CD14-positive monocyte (primary cell): ENCODE measurements at regions not wholly inside any gene's neighbourhood (a gene's known extent, or its start where the extent isn't known, plus 50 kb on each side); places are given as distances from the start of the nearest gene placed in this dataset.

Experiments
- DNase-seq, 3 donors: peaks; one replicate each; pipeline ENCODE4 v3.0.0-alpha.2; 2011 to 2022
- H2AFZ ChIP-seq: 2 replicates; pipeline ENCODE4 v1.6.0; 2012; ENCODE audit warnings: mild to moderate bottlenecking, low read depth, low read length, inconsistent platforms; ENCODE audit not compliant: insufficient read depth, poor library complexity, severe bottlenecking
- H3K27ac ChIP-seq, 2 donors: 1 replicate in 1 of 2; 2 replicates in 1 of 2; pipeline ENCODE4 v1.5.1; 2012 to 2013; ENCODE audit warnings: low read length in 2 of 2, control low read depth in 1 of 2, inconsistent platforms in 1 of 2, low read depth in 1 of 2, mild to moderate bottlenecking in 1 of 2
- H3K27me3 ChIP-seq, 2 donors: one replicate each; pipeline versions ENCODE4 v1.6.0 to v1.6.1; 2011 to 2013; ENCODE audit warnings: low read length in 2 of 2; ENCODE audit not compliant: control insufficient read depth in 2 of 2, insufficient read depth in 2 of 2
- H3K36me3 ChIP-seq, 2 donors: replicated peaks in 1 of 2; 1 replicate in 1 of 2; 2 replicates in 1 of 2; pipeline versions ENCODE4 v1.5.1 to v1.6.1; 2012 to 2013; ENCODE audit warnings: low read length in 2 of 2, control low read depth in 1 of 2, inconsistent platforms in 1 of 2, mild to moderate bottlenecking in 1 of 2; ENCODE audit not compliant: insufficient read depth in 2 of 2, control insufficient read depth in 1 of 2
- H3K4me1 ChIP-seq, 2 donors: 1 replicate in 1 of 2; 2 replicates in 1 of 2; pipeline versions ENCODE4 v1.5.1 to v1.6.1; 2012 to 2013; ENCODE audit warnings: low read length in 2 of 2, control low read depth in 1 of 2, inconsistent platforms in 1 of 2, mild to moderate bottlenecking in 1 of 2, moderate library complexity in 1 of 2; ENCODE audit not compliant: insufficient read depth in 2 of 2, control insufficient read depth in 1 of 2
- H3K4me2 ChIP-seq: replicated peaks from 2 replicates; pipeline ENCODE3; 2012; ENCODE audit warnings: low read length, moderate library complexity, mild to moderate bottlenecking; ENCODE audit not compliant: poor library complexity, severe bottlenecking; ENCODE audit errors: extremely low read depth
- H3K4me3 ChIP-seq, 3 experiments: fragments of 200-600 bp in 1 of 3; sonication (generic) in 1 of 3; replicated peaks in 1 of 3; 1 replicate in 2 of 3; 2 replicates in 1 of 3; pipeline ENCODE4 v1.5.1; 2011 to 2013; ENCODE audit warnings: low read length in 3 of 3, mild to moderate bottlenecking in 3 of 3, control low read depth in 2 of 3, low read depth in 2 of 3, inconsistent platforms in 1 of 3, moderate library complexity in 1 of 3
- H3K79me2 ChIP-seq: 2 replicates; pipeline ENCODE4 v1.6.0; 2012; ENCODE audit warnings: mild to moderate bottlenecking, control low read depth, inconsistent platforms, low read length, moderate library complexity; ENCODE audit not compliant: insufficient read depth
- H3K9ac ChIP-seq: 2 replicates; pipeline ENCODE4 v1.6.0; 2017; ENCODE audit warnings: low read length, mild to moderate bottlenecking; ENCODE audit not compliant: insufficient read depth, poor library complexity, severe bottlenecking
- H3K9me3 ChIP-seq, 2 donors: replicated peaks in 1 of 2; 1 replicate in 1 of 2; 2 replicates in 1 of 2; pipeline versions ENCODE4 v1.5.1 to v1.6.1; 2012 to 2013; ENCODE audit warnings: low read length in 2 of 2, control low read depth in 1 of 2; ENCODE audit not compliant: control insufficient read depth in 1 of 2, insufficient read depth in 1 of 2
- H4K20me1 ChIP-seq: 2 replicates; pipeline ENCODE4 v1.6.0; 2012; ENCODE audit warnings: mild to moderate bottlenecking, low read length, control low read depth, moderate library complexity; ENCODE audit not compliant: insufficient read depth
- H3K27ac Mint-ChIP-seq, 7 donors: one replicate each; pipeline ENCODE4 v1.8.0; 2020; ENCODE audit warnings: mild to moderate bottlenecking in 7 of 7, mixed read lengths in 7 of 7, moderate library complexity in 6 of 7, inconsistent platforms in 2 of 7
- H3K27me3 Mint-ChIP-seq, 3 donors: one replicate each; pipeline ENCODE4 v1.8.0; 2021 to 2022; ENCODE audit warnings: low read depth in 3 of 3, mild to moderate bottlenecking in 3 of 3, mixed read lengths in 3 of 3, moderate library complexity in 3 of 3, inconsistent platforms in 1 of 3
- H3K36me3 Mint-ChIP-seq, 2 donors: one replicate each; pipeline ENCODE4 v1.8.0; 2020; ENCODE audit warnings: mixed read lengths in 2 of 2, inconsistent platforms in 1 of 2, mild to moderate bottlenecking in 1 of 2
- H3K4me1 Mint-ChIP-seq: one replicate; pipeline ENCODE4 v1.8.0; 2020; ENCODE audit warnings: mild to moderate bottlenecking, mixed read lengths
- H3K4me3 Mint-ChIP-seq, 2 donors: one replicate each; pipeline ENCODE4 v1.8.0; 2020; ENCODE audit warnings: mild to moderate bottlenecking in 2 of 2, mixed read lengths in 2 of 2, moderate library complexity in 1 of 2
- H3K9me3 Mint-ChIP-seq, 7 donors: one replicate each; pipeline ENCODE4 v1.8.0; 2020 to 2022; ENCODE audit warnings: mixed read lengths in 7 of 7, mild to moderate bottlenecking in 6 of 7, moderate library complexity in 6 of 7, inconsistent platforms in 2 of 7
- CTCF ChIP-seq: fragments of 200-600 bp; IDR thresholded peaks from one replicate; pipeline ENCODE4 v1.8.0; 2022; ENCODE audit warnings: antibody characterized with exemption, mild to moderate bottlenecking
- WGBS: methylation state at CpG from one replicate; pipeline ENCODE4 v1.1.5; 2013; ENCODE audit warnings: missing lambda C conversion rate; ENCODE audit not compliant: insufficient coverage; 5-methylcytosine and 5-hydroxymethylcytosine counted together
- intact Hi-C, 2 donors: fragments of 100-400 bp; cut with micrococcal nuclease; formaldehyde crosslinking; loops; one replicate each; pipeline versions ENCODE4 v1.15.0 to v1.15.1; 2023

GRCh38 chr13:103935117-103935516 is 868.9 kb upstream of the SLC10A2 start:
- intact Hi-C loops = no loop called here
- no peaks in the 10 kb centered on the region for H3K4me1 ChIP-seq
- no peak overlapping the region for H2AFZ ChIP-seq
- H3K4me3 ChIP-seq = no peak overlapping the region
- H3K4me3 Mint-ChIP-seq = no peak overlapping the region
- no peak for TF ChIP-seq CTCF
- no peaks in the 10 kb centered on the region for H3K27me3 ChIP-seq
- peaks cover 14 to 17% of the 10 kb centered on the region in 2 donors for H3K9me3 ChIP-seq
- no peak overlapping the region for H3K27ac Mint-ChIP-seq
- no peaks in the 10 kb centered on the region for H3K79me2 ChIP-seq
- no peaks in the 10 kb centered on the region for H3K4me1 Mint-ChIP-seq
- H4K20me1 ChIP-seq = no peaks in the 10 kb centered on the region
- H3K4me2 ChIP-seq = no peak overlapping the region
- H3K27me3 Mint-ChIP-seq = peaks cover 0 to 2% (median 0%) of the 10 kb centered on the region in 3 donors
- peaks cover 0 to 15% (median 10%) of the 10 kb centered on the region in 7 donors for H3K9me3 Mint-ChIP-seq
- DNase-seq = no peak
- H3K27ac ChIP-seq = no peak overlapping the region
- WGBS = no CpG with 5 or more reads among the region's 4 CpGs
- no peaks in the 10 kb centered on the region for H3K36me3 ChIP-seq
- no peak overlapping the region for H3K9ac ChIP-seq
- no peaks in the 10 kb centered on the region for H3K36me3 Mint-ChIP-seq

GRCh38 chr13:103931885-103932284 is 865.7 kb upstream of the SLC10A2 start:
- Mint-ChIP-seq H3K27ac (no peak overlapping the region), H3K9me3 (peaks cover 0 to 13% (median 7%) of the 10 kb centered on the region in 7 donors), H3K4me3 (no peak overlapping the region), H3K27me3 (no peaks in the 10 kb centered on the region), H3K36me3 (no peaks in the 10 kb centered on the region), H3K4me1 (no peaks in the 10 kb centered on the region)
- 99% methylated on average over 7 of the region's 12 CpGs for WGBS
- Histone ChIP-seq H2AFZ (no peak overlapping the region), H3K4me1 (no peaks in the 10 kb centered on the region), H3K27me3 (no peaks in the 10 kb centered on the region), H3K36me3 (no peaks in the 10 kb centered on the region), H3K79me2 (no peaks in the 10 kb centered on the region), H3K27ac (no peak overlapping the region), H3K9ac (no peak overlapping the region), H3K4me3 (no peak overlapping the region), H4K20me1 (no peaks in the 10 kb centered on the region), H3K9me3 (peaks cover 0 to 4% of the 10 kb centered on the region in 2 donors), H3K4me2 (no peak overlapping the region)
- DNase-seq = no peak
- TF ChIP-seq CTCF = no peak
- intact Hi-C loops = no loop called here
